ENCODE measurements at regions not wholly inside any gene's neighbourhood (a gene's known extent, or its start where the extent isn't known, plus 50 kb on each side); places are given as distances from the start of the nearest gene placed in this dataset.

- no peaks in the 10 kb centered on the region for H3K9me2 ChIP-seq (ENCODE audit: insufficient read depth)
- Mint-ChIP-seq H3K36me3 (ENCODE audit: low read depth) (no peaks in the 10 kb centered on the region), H3K27ac (no peak overlapping the region), H3K27me3 (ENCODE audit: insufficient read depth, low read depth, poor library complexity) (peaks cover 2% of the 10 kb centered on the region), H3K4me3 (no peak overlapping the region), H3K9me3 (peaks cover 5% of the 10 kb centered on the region), H3K4me1 (peaks cover 2% of the 10 kb centered on the region; the same call in 2 of the 3 replicates)
- no peak overlapping the region for H3K4me2 ChIP-seq
- no peaks in the 10 kb centered on the region for H4K20me1 ChIP-seq (replicated peaks; ENCODE audit: insufficient read depth)
- ATAC-seq (no peak), DNase-seq (ENCODE audit: low spot score) (no peak)
- H3K4me3 ChIP-seq: no peak overlapping the region
- no peaks in the 10 kb centered on the region for H3K4me1 ChIP-seq (ENCODE audit: insufficient read depth)
- H3K36me3 ChIP-seq (ENCODE audit: insufficient read depth): no peaks in the 10 kb centered on the region; the same call in 1 of the 2 replicates
- H3K79me2 ChIP-seq (replicated peaks; ENCODE audit: insufficient read depth): no peaks in the 10 kb centered on the region
- no peaks in the 10 kb centered on the region for H3K27me3 ChIP-seq (ENCODE audit: insufficient read depth)
- TF ChIP-seq EZH2phosphoT487 (IDR thresholded peaks at IDR 0.05; ENCODE audit: unreplicated experiment): no peak
- TF ChIP-seq ZNF114 (CRISPR knock-in tag; IDR thresholded peaks at IDR 0.05): no peak
- no peak for TF ChIP-seq STAT1 (IDR thresholded peaks at IDR 0.05; ENCODE audit: unreplicated experiment)
- TF ChIP-seq JUNB (IDR thresholded peaks at IDR 0.05; ENCODE audit: unreplicated experiment): no peak
- TF ChIP-seq CREB1 (CRISPR knock-in tag; IDR thresholded peaks at IDR 0.05; ENCODE audit: low read depth): no peak
- TF ChIP-seq EZH2 (IDR thresholded peaks at IDR 0.05; ENCODE audit: low read depth, unreplicated experiment): no peak
- TF ChIP-seq, protein P1, sequence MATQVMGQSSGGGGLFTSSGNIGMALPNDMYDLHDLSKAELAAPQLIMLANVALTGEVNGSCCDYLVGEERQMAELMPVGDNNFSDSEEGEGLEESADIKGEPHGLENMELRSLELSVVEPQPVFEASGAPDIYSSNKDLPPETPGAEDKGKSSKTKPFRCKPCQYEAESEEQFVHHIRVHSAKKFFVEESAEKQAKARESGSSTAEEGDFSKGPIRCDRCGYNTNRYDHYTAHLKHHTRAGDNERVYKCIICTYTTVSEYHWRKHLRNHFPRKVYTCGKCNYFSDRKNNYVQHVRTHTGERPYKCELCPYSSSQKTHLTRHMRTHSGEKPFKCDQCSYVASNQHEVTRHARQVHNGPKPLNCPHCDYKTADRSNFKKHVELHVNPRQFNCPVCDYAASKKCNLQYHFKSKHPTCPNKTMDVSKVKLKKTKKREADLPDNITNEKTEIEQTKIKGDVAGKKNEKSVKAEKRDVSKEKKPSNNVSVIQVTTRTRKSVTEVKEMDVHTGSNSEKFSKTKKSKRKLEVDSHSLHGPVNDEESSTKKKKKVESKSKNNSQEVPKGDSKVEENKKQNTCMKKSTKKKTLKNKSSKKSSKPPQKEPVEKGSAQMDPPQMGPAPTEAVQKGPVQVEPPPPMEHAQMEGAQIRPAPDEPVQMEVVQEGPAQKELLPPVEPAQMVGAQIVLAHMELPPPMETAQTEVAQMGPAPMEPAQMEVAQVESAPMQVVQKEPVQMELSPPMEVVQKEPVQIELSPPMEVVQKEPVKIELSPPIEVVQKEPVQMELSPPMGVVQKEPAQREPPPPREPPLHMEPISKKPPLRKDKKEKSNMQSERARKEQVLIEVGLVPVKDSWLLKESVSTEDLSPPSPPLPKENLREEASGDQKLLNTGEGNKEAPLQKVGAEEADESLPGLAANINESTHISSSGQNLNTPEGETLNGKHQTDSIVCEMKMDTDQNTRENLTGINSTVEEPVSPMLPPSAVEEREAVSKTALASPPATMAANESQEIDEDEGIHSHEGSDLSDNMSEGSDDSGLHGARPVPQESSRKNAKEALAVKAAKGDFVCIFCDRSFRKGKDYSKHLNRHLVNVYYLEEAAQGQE (IDR thresholded peaks at IDR 0.05; ENCODE audit: unreplicated experiment): no peak
- no peaks in the 10 kb centered on the region for H3F3A ChIP-seq (replicated peaks; ENCODE audit: low read depth)
- no peak overlapping the region for H2AFZ ChIP-seq
- H3K27ac ChIP-seq (ENCODE audit: low read depth): no peak overlapping the region
Observed at GRCh38 chr22:49184736-49185135, 642.9 kb downstream of the BRD1 start.

GRCh38 chr22:49183826-49184216 is 643.9 kb downstream of the BRD1 start:
- Histone ChIP-seq H4K20me1 (replicated peaks; ENCODE audit: insufficient read depth) (no peaks in the 10 kb centered on the region), H3K4me1 (ENCODE audit: insufficient read depth) (no peaks in the 10 kb centered on the region), H3K4me2 (no peak overlapping the region), H3K27ac (ENCODE audit: low read depth) (no peak overlapping the region), H3K79me2 (replicated peaks; ENCODE audit: insufficient read depth) (no peaks in the 10 kb centered on the region), H2AFZ (no peak overlapping the region), H3K4me3 (no peak overlapping the region), H3K27me3 (ENCODE audit: insufficient read depth) (no peaks in the 10 kb centered on the region), H3K9me2 (ENCODE audit: insufficient read depth) (no peaks in the 10 kb centered on the region), H3F3A (replicated peaks; ENCODE audit: low read depth) (no peaks in the 10 kb centered on the region), H3K36me3 (ENCODE audit: insufficient read depth) (no peaks in the 10 kb centered on the region; the same call in 1 of the 2 replicates)
- no peak overlapping the region for H3K27ac Mint-ChIP-seq
- H3K36me3 Mint-ChIP-seq (ENCODE audit: low read depth): no peaks in the 10 kb centered on the region
- no peak for TF ChIP-seq JUNB (IDR thresholded peaks at IDR 0.05; ENCODE audit: unreplicated experiment)
- TF ChIP-seq ZNF462 (CRISPR knock-in tag; IDR thresholded peaks at IDR 0.05): no peak
- no peak for TF ChIP-seq STAT1 (IDR thresholded peaks at IDR 0.05; ENCODE audit: unreplicated experiment)
- TF ChIP-seq ZNF331 (CRISPR knock-in tag; IDR thresholded peaks at IDR 0.05; ENCODE audit: low read depth): no peak
- no peak for TF ChIP-seq EZH2 (IDR thresholded peaks at IDR 0.05; ENCODE audit: low read depth, unreplicated experiment)
- TF ChIP-seq CTCF (conservative IDR thresholded peaks at IDR 0.05; ENCODE audit: low read depth in 2 of 2): no peak
- no peak for TF ChIP-seq POLR2AphosphoS5 (IDR thresholded peaks at IDR 0.05; ENCODE audit: low read depth)
- no peak for TF ChIP-seq CREB1 (CRISPR knock-in tag; IDR thresholded peaks at IDR 0.05; ENCODE audit: low read depth)
- no peak for TF ChIP-seq ZNF114 (CRISPR knock-in tag; IDR thresholded peaks at IDR 0.05)
- ATAC-seq: no peak
- no peak overlapping the region for H3K4me3 Mint-ChIP-seq
- peaks cover 4% of the 10 kb centered on the region for H3K27me3 Mint-ChIP-seq (ENCODE audit: insufficient read depth, low read depth, poor library complexity)
- DNase-seq (ENCODE audit: low spot score): no peak
- H3K4me1 Mint-ChIP-seq: peaks cover 2% of the 10 kb centered on the region; the same call in 2 of the 3 replicates
- peaks cover 5% of the 10 kb centered on the region for H3K9me3 Mint-ChIP-seq

Data from GM23338 (cell line).